ENCODE measurements at regions not wholly inside any gene's neighbourhood (a gene's known extent, or its start where the extent isn't known, plus 50 kb on each side); places are given as distances from the start of the nearest gene placed in this dataset.
"Not testable (repeated sequence)": the region's sequence is repeated elsewhere in the genome, so short reads cannot be mapped to it uniquely, and the experiment has no call there.

- no peak for TF ChIP-seq CTCF (IDR thresholded peaks at IDR 0.05; ENCODE audit: borderline replicate concordance, control extremely low read depth, extremely low read depth, insufficient read depth, missing control alignments)
- DNase-seq (ENCODE audit: low spot score): no peak
- in situ Hi-C loops (cut with MboI; ENCODE audit: low sequenced_read_pairs, unreplicated experiment): no loop called here
These were observed 829.8 kb upstream of the SLC10A2 start for GRCh38 chr13:103895835-103896531.

- no peak for DNase-seq (ENCODE audit: low spot score)
- in situ Hi-C loops (cut with MboI; ENCODE audit: low sequenced_read_pairs, unreplicated experiment): no loop called here
- no peak for TF ChIP-seq CTCF (IDR thresholded peaks at IDR 0.05; ENCODE audit: borderline replicate concordance, control extremely low read depth, extremely low read depth, insufficient read depth, missing control alignments)
These were observed 828.4 kb upstream of the SLC10A2 start for GRCh38 chr13:103894626-103895025.

GRCh38 chr13:103884101-103884723, 818.0 kb upstream of the SLC10A2 start:
- no peak for TF ChIP-seq CTCF (IDR thresholded peaks at IDR 0.05; ENCODE audit: borderline replicate concordance, control extremely low read depth, extremely low read depth, insufficient read depth, missing control alignments)
- in situ Hi-C loops (cut with MboI; ENCODE audit: low sequenced_read_pairs, unreplicated experiment): no loop called here
- no peak for DNase-seq (ENCODE audit: low spot score)

GRCh38 chr13:103883698-103884097, 817.5 kb upstream of the SLC10A2 start:
- no peak for TF ChIP-seq CTCF (IDR thresholded peaks at IDR 0.05; ENCODE audit: borderline replicate concordance, control extremely low read depth, extremely low read depth, insufficient read depth, missing control alignments)
- no peak for DNase-seq (ENCODE audit: low spot score)
- in situ Hi-C loops (cut with MboI; ENCODE audit: low sequenced_read_pairs, unreplicated experiment): no loop called here

- no peak for DNase-seq (ENCODE audit: low spot score)
- in situ Hi-C loops (cut with MboI; ENCODE audit: low sequenced_read_pairs, unreplicated experiment): no loop called here
- peak; percentile 12 for TF ChIP-seq CTCF (IDR thresholded peaks at IDR 0.05; ENCODE audit: borderline replicate concordance, control extremely low read depth, extremely low read depth, insufficient read depth, missing control alignments)
These were observed 816.9 kb upstream of the SLC10A2 start for GRCh38 chr13:103883164-103883563.

- DNase-seq (ENCODE audit: low spot score); in situ Hi-C loops (cut with MboI; ENCODE audit: low sequenced_read_pairs, unreplicated experiment): not testable (repeated sequence)
These were observed 813.9 kb upstream of the SLC10A2 start for GRCh38 chr13:103880146-103880545.

GRCh38 chr13:103878891-103879605, 812.8 kb upstream of the SLC10A2 start:
- DNase-seq (ENCODE audit: low spot score): no peak
- in situ Hi-C loops (cut with MboI; ENCODE audit: low sequenced_read_pairs, unreplicated experiment): no loop called here

More at GRCh38 chr13:103878891-103879605, 812.8 kb upstream of the SLC10A2 start:
- no peak for TF ChIP-seq CTCF (IDR thresholded peaks at IDR 0.05; ENCODE audit: borderline replicate concordance, control extremely low read depth, extremely low read depth, insufficient read depth, missing control alignments)

All from GM13976 (cell line).